Karpas-422 (cell line): ENCODE measurements at regions not wholly inside any gene's neighbourhood (a gene's known extent, or its start where the extent isn't known, plus 50 kb on each side); places are given as distances from the start of the nearest gene placed in this dataset.
"Not testable (repeated sequence)": the region's sequence is repeated elsewhere in the genome, so short reads cannot be mapped to it uniquely, and the experiment has no call there.

Experiments
- DNase-seq: peaks from one replicate; pipeline ENCODE4 v3.0.0-alpha.2; 2015
- H2AFZ ChIP-seq: fragments of 200-600 bp; sonication (generic); 2 replicates; pipeline ENCODE4 v1.6.1; 2014; ENCODE audit warnings: antibody characterized with exemption, low read length, mixed read lengths
- H3K27ac ChIP-seq: fragments of 200-600 bp; sonication (generic); 2 replicates; pipeline ENCODE4 v1.5.1; 2014; ENCODE audit warnings: mild to moderate bottlenecking, low read length, moderate library complexity
- H3K27me3 ChIP-seq: fragments of 200-600 bp; sonication (generic); 2 replicates; pipeline ENCODE4 v1.6.1; 2014; ENCODE audit warnings: low read length, mixed read lengths
- H3K36me3 ChIP-seq: fragments of 200-600 bp; sonication (generic); 2 replicates; pipeline ENCODE4 v1.6.1; 2014; ENCODE audit warnings: low read length, mixed read lengths; ENCODE audit not compliant: insufficient read depth
- H3K4me1 ChIP-seq: fragments of 200-600 bp; sonication (generic); 2 replicates; pipeline ENCODE4 v1.6.1; 2014; ENCODE audit warnings: mild to moderate bottlenecking, low read length, mixed read lengths
- H3K4me2 ChIP-seq: fragments of 200-600 bp; sonication (generic); 2 replicates; pipeline ENCODE4 v1.6.1; 2014; ENCODE audit warnings: low read length, low read depth, mild to moderate bottlenecking; ENCODE audit not compliant: poor library complexity, severe bottlenecking
- H3K4me3 ChIP-seq: fragments of 200-600 bp; sonication (generic); 2 replicates; pipeline ENCODE4 v1.5.1; 2014; ENCODE audit warnings: mild to moderate bottlenecking, antibody characterized with exemption, low read length, mixed read lengths
- H3K79me2 ChIP-seq: fragments of 200-600 bp; sonication (generic); 2 replicates; pipeline ENCODE4 v1.6.1; 2014; ENCODE audit warnings: mild to moderate bottlenecking, low read length, mixed read lengths
- H3K9ac ChIP-seq: fragments of 200-600 bp; sonication (generic); 2 replicates; pipeline ENCODE4 v1.6.0; 2014; ENCODE audit warnings: low read length
- H3K9me2 ChIP-seq: fragments of 200-600 bp; sonication (generic), shearing (Covaris generic); replicated peaks from 2 replicates; pipeline ENCODE4 v1.6.0; 2014; ENCODE audit warnings: mild to moderate bottlenecking, low read length, moderate library complexity; ENCODE audit not compliant: insufficient read depth
- H3K9me3 ChIP-seq: fragments of 300-700, 200-600 bp; sonication (generic); 2 replicates; pipeline ENCODE4 v1.6.1; 2014; ENCODE audit warnings: low read length, mixed read lengths
- H4K20me1 ChIP-seq: fragments of 200-600 bp; sonication (generic); 2 replicates; pipeline ENCODE4 v1.6.1; 2014; ENCODE audit warnings: mild to moderate bottlenecking, antibody characterized with exemption, low read length, low read depth; ENCODE audit not compliant: insufficient read depth

DNA sequence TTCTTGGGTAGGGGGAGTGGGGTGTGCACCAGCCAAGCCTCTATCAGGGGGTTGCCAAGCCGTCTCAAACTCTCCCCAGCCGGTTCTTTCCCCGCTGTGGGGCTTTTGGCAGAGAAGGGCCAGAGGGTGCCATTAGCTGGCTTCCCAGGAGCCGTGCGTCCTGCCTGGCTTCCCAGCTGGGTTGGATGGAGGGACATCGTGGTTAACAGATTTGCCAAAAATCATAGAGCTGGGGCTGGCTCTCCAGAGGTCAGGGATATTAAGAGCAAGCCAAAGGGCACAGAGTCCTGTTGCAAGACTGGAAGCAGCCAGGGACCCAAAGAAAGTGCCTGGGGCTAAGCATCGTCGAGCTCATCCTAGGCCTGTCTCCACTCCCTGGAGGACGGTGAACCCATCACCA is 104.6 kb upstream of the HES1 start:
- Histone ChIP-seq H4K20me1 (no peaks in the 10 kb centered on the region), H3K9me3 (no peaks in the 10 kb centered on the region), H3K9me2 (no peaks in the 10 kb centered on the region), H3K36me3 (no peaks in the 10 kb centered on the region), H3K27me3 (0 out of 2 replicates have a peak, but pooled peaks cover under 1% of the 10 kb centered on the region), H3K9ac (no peak overlapping the region), H3K4me1 (peaks cover 47% of the 10 kb centered on the region), H3K79me2 (no peaks in the 10 kb centered on the region), H3K4me2 (no peak overlapping the region), H3K27ac (no peak overlapping the region), H3K4me3 (no peak overlapping the region), H2AFZ (no peak overlapping the region)
- no peak for DNase-seq

DNA sequence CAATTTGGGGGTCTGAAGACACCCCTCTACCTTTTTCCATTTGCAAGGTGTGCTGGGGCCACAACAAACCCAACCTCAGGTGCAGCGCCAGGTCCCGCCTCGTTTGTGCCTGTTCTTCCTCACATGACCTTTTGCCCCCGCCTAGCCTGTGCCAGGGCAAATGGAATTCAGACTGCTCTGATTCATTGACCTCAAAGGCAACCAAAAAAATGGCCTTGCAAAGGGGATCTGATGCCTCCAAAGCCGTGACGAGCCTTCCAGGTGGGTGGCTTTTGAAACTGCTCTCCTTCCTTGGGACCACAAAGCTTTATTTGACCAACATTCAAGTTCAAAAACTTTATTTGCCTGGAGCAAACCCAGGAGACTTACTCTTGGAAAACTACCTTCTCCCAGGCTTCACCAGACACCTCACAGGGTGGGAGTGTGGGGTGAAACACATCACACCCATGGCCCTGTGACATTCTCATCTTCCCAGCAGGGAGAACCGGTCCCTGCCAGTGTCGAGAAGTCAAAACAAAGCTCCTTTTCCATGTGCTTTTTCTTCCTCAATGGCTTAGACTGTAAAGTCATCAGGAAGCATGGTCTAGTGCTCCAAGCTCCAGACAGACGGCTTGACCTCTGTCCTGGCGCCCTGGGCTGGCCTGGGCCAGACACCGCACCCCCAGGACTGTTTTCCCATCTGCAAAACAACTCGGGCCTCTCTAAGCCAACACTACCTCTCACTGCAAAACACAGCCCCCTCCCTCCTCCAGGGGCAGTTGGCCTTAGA is 103.9 kb upstream of the HES1 start:
- Histone ChIP-seq H3K4me2 (peak overlapping the region; percentile 52), H3K4me3 (peak overlapping the region; percentile 6; the same call in 1 of the 2 replicates), H3K27me3 (no peaks in the 10 kb centered on the region), H2AFZ (no peak overlapping the region), H3K36me3 (no peaks in the 10 kb centered on the region), H4K20me1 (no peaks in the 10 kb centered on the region), H3K4me1 (peaks cover 47% of the 10 kb centered on the region), H3K27ac (no peak overlapping the region), H3K9me2 (no peaks in the 10 kb centered on the region), H3K79me2 (no peaks in the 10 kb centered on the region), H3K9ac (peak overlapping the region; percentile 23), H3K9me3 (no peaks in the 10 kb centered on the region)
- DNase-seq: no peak

DNA sequence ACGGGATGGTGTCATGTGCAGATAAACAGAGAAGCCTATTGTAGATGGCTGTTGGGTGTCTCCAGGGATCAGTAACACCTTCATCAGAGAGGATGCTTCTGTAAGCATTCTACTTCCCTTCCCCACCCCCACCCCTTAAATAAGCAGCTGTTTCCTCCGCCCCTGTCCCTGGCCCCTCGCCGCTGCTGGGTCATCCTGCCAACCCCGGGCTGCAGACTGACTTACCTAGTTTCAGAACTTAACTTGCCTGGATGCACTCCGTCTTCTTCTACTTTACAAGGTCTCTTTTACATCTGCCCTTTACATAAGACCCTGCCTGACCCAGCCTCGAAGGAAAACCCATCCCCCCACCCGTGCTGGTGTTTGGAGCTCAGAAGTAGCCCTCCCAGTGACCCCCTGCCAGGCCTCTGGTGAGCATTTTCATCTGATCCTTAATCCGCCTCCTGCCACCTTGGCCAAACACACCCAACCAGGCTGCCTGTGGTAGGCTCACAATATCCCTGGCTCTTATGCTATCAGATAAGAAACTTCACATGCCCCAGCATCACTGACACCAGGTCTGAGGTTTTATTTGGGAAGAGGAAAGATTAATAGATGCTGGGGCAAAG is 103.0 kb upstream of the HES1 start:
- Histone ChIP-seq H3K4me2 (peak overlapping the region; percentile 52), H3K36me3 (no peaks in the 10 kb centered on the region), H2AFZ (no peak overlapping the region), H3K79me2 (no peaks in the 10 kb centered on the region), H4K20me1 (no peaks in the 10 kb centered on the region), H3K9me3 (no peaks in the 10 kb centered on the region), H3K9ac (peak overlapping the region; percentile 23), H3K27me3 (no peaks in the 10 kb centered on the region), H3K9me2 (no peaks in the 10 kb centered on the region), H3K4me1 (peaks cover 47% of the 10 kb centered on the region), H3K4me3 (peak overlapping the region; percentile 6; the same call in 1 of the 2 replicates), H3K27ac (no peak overlapping the region)
- DNase-seq: peak; percentile 81

DNA sequence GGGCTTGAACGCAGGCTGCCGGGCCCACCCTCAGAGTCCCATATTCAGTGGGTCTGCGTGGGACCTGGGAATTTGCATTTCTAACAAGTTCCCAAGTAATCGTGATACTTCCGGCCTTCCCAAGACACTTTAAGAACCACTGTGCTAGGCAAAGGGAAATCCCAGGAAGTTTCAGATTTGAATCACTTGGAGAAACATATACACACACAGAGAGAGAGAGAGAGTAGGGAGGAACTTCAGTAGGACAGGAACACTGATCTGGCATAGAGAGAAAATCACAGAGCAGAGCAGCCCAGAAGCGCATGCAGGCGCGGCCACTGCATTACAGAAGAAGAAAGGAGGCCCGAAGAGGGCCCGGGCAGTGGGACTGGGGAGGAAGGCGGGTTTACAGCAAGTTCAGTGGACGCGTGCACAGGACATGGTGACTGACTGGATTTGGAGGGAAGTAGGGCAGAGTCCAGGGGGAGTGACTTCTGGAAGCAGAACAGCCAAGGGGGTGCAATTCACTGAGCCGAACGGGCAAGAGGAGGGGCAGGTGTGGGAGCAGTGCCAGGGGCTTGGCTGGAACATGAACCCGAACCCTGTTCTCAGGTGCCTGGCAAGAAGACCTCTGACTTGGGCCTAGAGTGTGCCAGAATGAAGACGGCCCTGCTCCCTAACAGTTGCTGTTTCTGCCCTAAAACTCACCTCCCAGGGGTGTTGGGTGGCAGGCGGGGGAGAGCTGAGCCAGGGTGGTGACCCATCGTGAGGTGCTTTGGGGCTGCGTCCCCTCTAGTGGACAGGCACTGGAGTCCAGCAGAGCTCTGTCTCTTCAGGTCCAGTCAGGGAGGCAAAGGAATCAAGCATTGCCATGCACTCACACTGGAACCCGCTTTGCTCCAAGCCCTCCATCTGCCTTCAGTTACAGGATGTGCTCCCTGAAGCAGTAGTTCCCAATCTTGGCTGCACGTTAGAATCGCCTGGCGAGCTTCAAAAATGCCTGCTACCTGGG is 101.3 kb upstream of the HES1 start:
- no peaks in the 10 kb centered on the region for H3K27me3 ChIP-seq
- peak; percentile 71 for DNase-seq
- H3K4me3 ChIP-seq: peak overlapping the region; percentile 21; the same call in 1 of the 2 replicates
- no peaks in the 10 kb centered on the region for H3K79me2 ChIP-seq
- H4K20me1 ChIP-seq: no peaks in the 10 kb centered on the region
- peak overlapping the region; percentile 41; the same call in 1 of the 2 replicates for H2AFZ ChIP-seq
- H3K4me1 ChIP-seq: peaks cover 41% of the 10 kb centered on the region
- H3K36me3 ChIP-seq: no peaks in the 10 kb centered on the region
- H3K9me3 ChIP-seq: no peaks in the 10 kb centered on the region
- H3K9ac ChIP-seq: peak overlapping the region; percentile 42
- no peaks in the 10 kb centered on the region for H3K9me2 ChIP-seq
- H3K4me2 ChIP-seq: peak overlapping the region; percentile 52
- H3K27ac ChIP-seq: no peak overlapping the region

DNA sequence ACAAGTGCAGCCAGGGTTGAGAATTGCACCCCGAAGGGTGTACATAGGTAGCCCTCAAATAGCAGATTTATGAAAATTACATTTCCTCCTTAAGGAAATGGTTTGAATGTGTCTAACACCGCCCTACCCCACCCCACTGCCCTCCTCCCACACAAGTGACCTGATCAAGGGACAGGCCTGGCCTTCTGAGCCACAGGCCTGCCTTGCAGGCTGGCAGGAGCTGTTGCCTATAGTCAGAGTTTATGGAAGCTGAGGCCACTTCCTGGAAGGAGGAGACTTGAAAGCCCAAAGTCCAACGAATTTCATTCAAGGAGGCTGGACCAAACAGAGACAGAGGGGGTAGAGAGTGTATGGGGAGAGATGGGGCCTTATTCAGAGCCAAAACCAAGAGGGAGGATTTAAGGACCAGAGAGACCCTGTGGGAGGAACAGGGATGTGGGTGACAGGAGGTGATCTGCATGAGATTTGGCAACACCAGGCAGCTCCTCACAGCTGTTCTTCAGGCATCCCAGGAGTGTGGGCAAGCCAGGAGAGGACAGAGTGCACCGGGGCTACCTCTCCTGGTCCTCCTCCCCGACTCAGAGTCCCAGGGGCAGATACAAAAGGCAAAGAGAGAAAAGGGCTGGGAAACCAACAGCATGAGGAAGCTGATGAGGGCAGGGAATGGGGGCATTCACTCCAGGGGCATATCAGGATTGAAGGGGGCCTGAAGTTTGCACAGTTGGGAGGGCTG is 100.4 kb upstream of the HES1 start:
- no peaks in the 10 kb centered on the region for H4K20me1 ChIP-seq
- peaks cover 41% of the 10 kb centered on the region for H3K4me1 ChIP-seq
- no peaks in the 10 kb centered on the region for H3K9me2 ChIP-seq
- H3K79me2 ChIP-seq: no peaks in the 10 kb centered on the region
- peak overlapping the region; percentile 52 for H3K4me2 ChIP-seq
- H3K9ac ChIP-seq: peak overlapping the region; percentile 42
- peak; percentile 67 for DNase-seq
- H2AFZ ChIP-seq: peak overlapping the region; percentile 41; the same call in 1 of the 2 replicates
- peak overlapping the region; percentile 21; the same call in 1 of the 2 replicates for H3K4me3 ChIP-seq
- no peak overlapping the region for H3K27ac ChIP-seq
- no peaks in the 10 kb centered on the region for H3K9me3 ChIP-seq
- no peaks in the 10 kb centered on the region for H3K27me3 ChIP-seq
- no peaks in the 10 kb centered on the region for H3K36me3 ChIP-seq

DNA sequence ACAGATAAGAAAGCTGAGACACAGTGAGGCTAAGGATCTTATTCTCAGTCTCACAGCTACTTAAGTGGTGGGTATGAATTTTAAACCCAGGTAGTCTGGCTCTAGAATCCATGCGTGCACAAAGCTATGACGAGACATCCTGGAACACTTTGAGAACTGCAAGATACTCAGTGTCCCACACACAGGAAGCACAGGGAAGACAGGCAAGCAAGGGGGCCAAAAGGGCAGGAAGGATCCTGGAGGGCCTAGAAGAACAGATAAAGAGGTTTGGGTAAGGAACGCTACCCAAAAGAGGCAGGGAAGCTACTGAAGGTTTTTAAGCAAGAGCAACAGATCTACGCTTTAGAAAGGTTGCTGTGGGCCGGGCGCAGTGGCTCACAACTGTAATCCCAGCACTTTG is 99.1 kb upstream of the HES1 start:
- Histone ChIP-seq H3K9me2 (no peaks in the 10 kb centered on the region), H3K27me3 (no peaks in the 10 kb centered on the region), H3K36me3 (no peaks in the 10 kb centered on the region), H3K4me3 (no peak overlapping the region), H3K27ac (no peak overlapping the region), H4K20me1 (no peaks in the 10 kb centered on the region), H3K79me2 (no peaks in the 10 kb centered on the region), H3K4me2 (no peak overlapping the region), H3K9ac (no peak overlapping the region), H3K9me3 (no peaks in the 10 kb centered on the region), H2AFZ (no peak overlapping the region), H3K4me1 (peaks cover 41% of the 10 kb centered on the region)
- DNase-seq: no peak

DNA sequence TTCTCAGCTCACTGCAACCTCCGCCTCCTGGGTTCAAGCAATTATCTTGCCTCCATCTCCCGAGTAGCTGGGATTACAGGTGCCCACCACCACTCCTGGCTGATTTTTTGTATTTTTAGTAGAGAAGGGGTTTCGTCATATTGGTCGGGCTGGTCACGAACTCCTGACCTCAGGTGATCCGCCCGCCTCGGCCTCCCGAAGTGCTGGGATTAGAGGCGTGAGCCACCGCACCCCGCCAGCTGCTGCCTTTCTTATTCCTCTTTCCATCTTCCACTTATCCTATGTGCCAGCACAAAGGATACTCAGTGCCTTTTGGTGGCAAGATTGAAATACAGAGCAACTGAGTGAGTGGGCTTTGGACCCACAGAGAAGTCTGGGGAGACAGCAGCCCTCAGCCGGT is 97.6 kb upstream of the HES1 start:
- H3K9ac ChIP-seq, H2AFZ ChIP-seq, H3K79me2 ChIP-seq, H3K36me3 ChIP-seq, H3K4me2 ChIP-seq, H3K27ac ChIP-seq, H3K4me3 ChIP-seq, H4K20me1 ChIP-seq, DNase-seq, H3K9me3 ChIP-seq, H3K27me3 ChIP-seq, H3K9me2 ChIP-seq: not testable (repeated sequence)
- H3K4me1 ChIP-seq: peaks cover 26% of the 10 kb centered on the region
